GM21360 (cell line): ENCODE measurements at regions not wholly inside any gene's neighbourhood (a gene's known extent, or its start where the extent isn't known, plus 50 kb on each side); places are given as distances from the start of the nearest gene placed in this dataset.

Experiments
- ATAC-seq: cut with Tn5 transposase; IDR thresholded peaks from one replicate; pipeline ENCODE4 v1.9.1; 2021; ENCODE audit warnings: mild to moderate bottlenecking, moderate library complexity; ENCODE audit not compliant: unreplicated experiment

GRCh38 chrX:16222151-16222550, 54.9 kb downstream of the MAGEB17 start:
- no peak for ATAC-seq

DNA sequence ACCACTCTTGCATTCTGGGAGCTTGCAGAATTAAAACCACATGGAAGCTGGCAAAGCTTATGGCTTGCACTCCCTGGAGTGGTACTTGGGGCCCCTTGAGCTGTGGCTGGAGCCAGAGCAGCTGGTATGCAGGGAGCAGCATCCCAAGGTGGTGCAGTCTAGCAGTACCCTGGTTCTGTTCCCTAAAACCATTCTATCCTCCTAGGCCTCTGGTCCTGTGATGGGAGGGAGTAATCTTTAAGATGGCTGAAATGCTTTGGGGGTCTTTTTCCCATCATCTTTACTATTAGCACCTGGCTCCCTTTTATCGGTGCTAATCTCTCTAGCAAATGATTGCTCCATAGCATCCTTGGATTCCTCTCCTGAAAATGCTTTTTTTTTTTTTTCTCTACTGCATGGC, 56.1 kb downstream of the MAGEB17 start:
- no peak for ATAC-seq

GRCh38 chrX:16239211-16239610, 71.9 kb downstream of the MAGEB17 start:
- ATAC-seq, result no peak

GRCh38 chrX:16240231-16240905, 73.1 kb downstream of the MAGEB17 start:
- ATAC-seq, result no peak

DNA sequence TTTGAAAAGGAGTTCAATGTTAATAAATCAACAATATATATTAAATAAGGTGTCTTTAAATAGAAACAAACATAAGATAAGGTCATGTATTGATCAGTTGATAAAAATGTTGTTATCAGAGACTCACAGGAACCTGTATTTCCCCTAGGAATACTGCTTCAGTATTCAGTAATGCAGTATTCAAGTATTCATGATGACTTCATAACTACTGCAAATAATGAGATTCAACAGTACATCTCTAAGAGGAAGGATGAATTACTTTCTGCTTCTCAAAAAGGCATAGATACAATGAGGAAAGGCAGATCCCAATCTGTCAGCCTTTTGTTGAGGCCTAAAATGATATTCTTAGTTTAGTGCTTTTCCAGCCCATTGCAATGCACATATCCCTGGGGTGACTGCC, 73.7 kb downstream of the MAGEB17 start:
- no peak for ATAC-seq

- ATAC-seq, result no peak
These were observed 83.0 kb downstream of the MAGEB17 start for GRCh38 chrX:16250296-16250695.

GRCh38 chrX:16251782-16252181, 84.5 kb downstream of the MAGEB17 start:
- ATAC-seq, result no peak

DNA sequence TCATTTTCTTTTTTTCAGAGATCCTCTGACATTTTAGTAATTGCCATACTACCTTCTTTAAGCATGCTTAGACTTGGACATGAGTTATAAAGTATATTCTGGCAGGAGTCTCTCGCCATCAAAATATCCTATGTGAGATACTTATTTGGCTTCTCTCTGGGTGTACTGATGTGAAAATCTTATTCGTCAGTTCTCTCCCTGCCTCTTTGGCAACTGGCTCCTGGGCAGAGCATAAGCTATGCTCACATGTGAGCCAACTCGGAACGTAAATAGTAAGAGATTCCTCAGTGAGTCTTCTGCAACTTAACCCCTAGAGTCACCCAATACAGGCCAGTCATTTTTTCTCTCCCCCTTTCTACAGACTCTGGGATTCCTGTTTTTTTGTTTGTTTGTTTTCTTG, 91.6 kb downstream of the MAGEB17 start:
- ATAC-seq, result no peak

DNA sequence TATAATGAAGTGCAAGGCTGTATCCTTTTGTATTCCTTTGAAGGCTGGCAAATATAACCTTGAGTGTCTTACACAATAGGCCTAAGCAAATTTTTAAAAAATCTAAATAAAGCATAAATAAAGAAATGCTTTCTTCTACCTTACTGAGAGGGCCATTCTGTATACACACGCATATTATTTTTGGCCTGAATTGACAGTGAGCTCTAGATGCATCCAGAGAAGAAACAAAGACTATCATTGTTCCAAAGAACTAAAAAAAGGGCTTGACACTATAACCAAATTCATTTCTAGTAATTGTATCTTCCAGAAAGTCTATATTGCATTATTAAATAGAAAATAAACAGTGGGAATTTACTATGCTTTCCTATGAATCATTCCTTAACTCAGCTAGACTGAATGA, 100.2 kb downstream of the MAGEB17 start:
- no peak for ATAC-seq

GRCh38 chrX:16268206-16268605, 100.9 kb downstream of the MAGEB17 start:
- ATAC-seq, result no peak

DNA sequence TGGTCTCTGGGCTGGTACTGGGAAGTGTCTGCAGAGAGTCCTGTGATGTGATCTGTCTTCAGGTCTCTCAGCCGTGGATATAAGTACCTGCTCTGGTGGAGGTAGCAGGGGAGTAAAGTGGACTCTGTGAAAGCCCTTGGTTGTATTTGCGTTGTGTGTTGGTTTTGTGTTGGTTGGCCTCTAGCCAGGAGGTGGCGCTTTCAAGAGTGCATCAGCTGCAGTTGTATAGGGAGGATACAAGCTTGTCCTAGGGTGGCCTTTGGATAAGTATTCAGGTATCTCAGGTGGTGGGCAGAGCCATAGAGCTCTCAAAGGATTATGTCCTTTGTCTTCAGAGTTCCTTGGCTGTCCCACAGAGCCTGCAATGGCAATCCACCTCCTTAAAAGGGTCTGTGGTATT, 111.6 kb downstream of the MAGEB17 start:
- no peak for ATAC-seq

- no peak for ATAC-seq
These were observed 114.9 kb downstream of the MAGEB17 start for GRCh38 chrX:16282209-16282608.

DNA sequence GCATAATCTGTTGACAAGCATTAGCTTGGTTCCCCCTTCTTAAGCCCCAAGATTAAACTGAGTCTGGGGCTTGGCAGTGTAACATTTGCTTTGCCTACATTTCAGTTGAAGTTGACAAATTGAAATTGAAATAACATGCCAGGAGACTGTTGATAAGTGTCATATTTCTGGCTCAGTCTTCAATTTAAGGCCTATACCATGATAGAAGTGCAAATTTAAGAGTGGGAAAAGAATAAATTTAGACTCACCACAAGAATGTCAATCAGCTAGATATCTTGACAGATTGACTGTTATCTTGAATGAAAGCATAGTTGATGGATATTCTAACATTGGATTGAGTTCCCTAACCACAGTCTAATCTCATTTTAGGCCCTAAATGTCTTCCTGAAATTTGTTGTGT, 117.6 kb downstream of the MAGEB17 start:
- ATAC-seq, result no peak

DNA sequence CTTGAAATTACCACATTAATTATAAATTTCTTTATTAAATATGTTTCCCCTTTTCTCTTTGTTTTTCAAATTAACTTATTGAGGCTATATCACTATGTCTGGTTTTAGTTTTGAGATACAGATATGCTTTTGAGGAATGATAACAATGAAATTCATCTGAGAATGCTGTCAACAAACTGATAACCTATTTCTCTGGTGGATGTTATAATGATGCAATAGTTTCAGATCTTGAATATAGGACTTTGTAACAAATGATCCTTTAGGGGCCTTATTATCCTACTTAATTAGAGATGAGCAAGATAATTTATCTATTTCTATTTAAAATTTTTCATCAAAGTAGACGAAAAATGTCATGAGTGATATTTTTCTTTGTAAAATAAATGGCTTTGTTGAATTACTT, 123.7 kb downstream of the MAGEB17 start:
- no peak for ATAC-seq

- no peak for ATAC-seq
These were observed 133.6 kb downstream of the MAGEB17 start for GRCh38 chrX:16300831-16301230.

- ATAC-seq, result no peak
These were observed 137.5 kb downstream of the MAGEB17 start for GRCh38 chrX:16304751-16305150.

DNA sequence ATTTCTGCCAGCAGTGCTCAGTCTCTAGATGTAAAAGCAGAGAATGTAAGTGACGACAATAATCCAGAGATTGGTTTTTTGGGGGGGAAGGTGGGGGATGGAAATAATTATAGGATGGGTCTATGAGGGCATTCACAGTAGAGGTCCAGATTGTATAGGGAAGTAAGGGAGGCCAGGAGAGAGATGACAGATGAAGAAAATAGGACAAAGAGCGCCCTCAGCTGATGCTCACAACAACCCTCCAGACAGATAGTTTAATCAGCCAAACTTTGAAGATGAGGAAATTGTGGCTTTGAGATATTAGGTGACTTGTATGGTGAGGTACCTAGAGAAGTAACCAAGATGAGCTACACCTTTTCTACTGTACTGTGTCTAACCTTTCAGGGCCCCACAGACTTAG, 137.9 kb downstream of the MAGEB17 start:
- no peak for ATAC-seq

DNA sequence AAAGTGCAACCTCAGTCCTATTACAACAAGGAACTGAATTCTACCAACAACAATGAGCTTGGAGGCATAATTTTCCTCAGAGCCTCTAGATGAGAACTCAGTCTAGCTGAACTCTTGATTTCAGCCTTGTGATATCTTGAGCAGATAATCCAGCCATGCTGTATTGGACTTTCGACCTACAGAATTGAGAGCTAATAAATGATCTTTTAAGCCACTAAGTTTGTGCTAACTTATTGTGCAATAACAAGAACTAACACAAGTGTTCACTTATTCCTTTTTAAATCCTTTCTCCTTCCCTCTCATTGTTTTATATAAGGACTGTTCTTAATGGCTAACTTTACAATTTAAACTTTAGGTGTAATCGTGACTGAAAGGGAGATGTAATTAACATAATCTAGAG, 140.7 kb downstream of the MAGEB17 start:
- ATAC-seq, result no peak

DNA sequence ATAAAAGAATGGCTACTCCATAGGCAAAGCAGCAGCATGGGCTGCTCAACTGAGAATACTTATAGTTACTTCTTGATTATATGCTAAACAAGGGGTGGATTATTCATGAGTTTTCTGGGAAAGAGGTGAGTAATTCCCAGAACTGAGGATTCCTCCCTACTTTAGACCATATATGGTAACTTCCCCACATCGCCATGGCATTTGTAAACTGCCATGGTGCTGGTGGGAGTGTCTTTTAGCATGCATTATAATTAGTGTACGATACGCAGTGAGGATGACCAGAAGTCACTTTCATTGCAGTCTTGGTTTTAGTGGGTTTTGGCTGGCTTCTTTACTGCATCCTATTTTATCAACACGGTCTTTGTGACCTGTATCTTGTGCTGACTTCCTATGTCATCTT, 141.5 kb downstream of the MAGEB17 start:
- ATAC-seq, result no peak

GRCh38 chrX:16310326-16310725, 143.0 kb downstream of the MAGEB17 start:
- no peak for ATAC-seq

GRCh38 chrX:16311671-16312070, 144.4 kb downstream of the MAGEB17 start:
- ATAC-seq, result no peak

- ATAC-seq, result no peak
These were observed 145.7 kb downstream of the MAGEB17 start for GRCh38 chrX:16312761-16313623.
